PC-9 (cell line): ENCODE measurements at regions not wholly inside any gene's neighbourhood (a gene's known extent, or its start where the extent isn't known, plus 50 kb on each side); places are given as distances from the start of the nearest gene placed in this dataset.

Experiments
- BruUV-seq: library from RNA; stranded (reverse); fragments of 400-500 nt; replicated peaks from 2 replicates; lab custom pipeline; 2021; lab: Mats Ljungman, UMichigan
- CTCF ChIA-PET: fragments of 300-600 bp; sonication (Branson Sonifier 250); formaldehyde crosslinking; loops from one replicate; lab custom pipeline; 2022; ENCODE audit warnings: antibody characterized with exemption; lab: Charles Lee
- POLR2A ChIA-PET: fragments of 300-600 bp; sonication (Branson Sonifier 250); formaldehyde crosslinking; loops from one replicate; lab custom pipeline; 2022; ENCODE audit warnings: antibody characterized with exemption; ENCODE audit not compliant: unreplicated experiment; lab: Charles Lee
- DNase-seq, 2 experiments: peaks; one replicate each; pipeline versions ENCODE4 v3.0.0 to v3.0.0-alpha.2; 2015 to 2022; ENCODE audit warnings: mixed read lengths in 1 of 2
- H2AFZ ChIP-seq: fragments of 200-600 bp; sonication (generic); 2 replicates; pipeline ENCODE4 v1.8.1; 2017; ENCODE audit warnings: antibody characterized with exemption
- H3F3A ChIP-seq: fragments of 200-600 bp; sonication (generic); 2 replicates; pipeline ENCODE4 v1.8.1; 2017; ENCODE audit warnings: antibody characterized with exemption, mild to moderate bottlenecking, low read depth; ENCODE audit not compliant: insufficient read depth
- H3K27ac ChIP-seq: fragments of 200-600 bp; sonication (generic); 2 replicates; pipeline ENCODE4 v1.6.1; 2016; ENCODE audit warnings: mixed run types
- H3K27me3 ChIP-seq: fragments of 200-600 bp; sonication (generic); 2 replicates; pipeline ENCODE4 v1.6.1; 2016; ENCODE audit warnings: low read depth, mixed run types; ENCODE audit not compliant: insufficient read depth
- H3K36me3 ChIP-seq: fragments of 200-600 bp; sonication (generic); 2 replicates; pipeline ENCODE4 v1.6.1; 2016; ENCODE audit warnings: low read depth, mixed run types
- H3K4me1 ChIP-seq: fragments of 200-600 bp; sonication (generic); replicated peaks from 2 replicates; pipeline ENCODE4 v1.6.1; 2016; ENCODE audit warnings: mixed run types; ENCODE audit not compliant: insufficient read depth
- H3K4me2 ChIP-seq: fragments of 200-600 bp; sonication (generic); 2 replicates; pipeline ENCODE4 v1.6.1; 2017; ENCODE audit warnings: mixed run types
- H3K4me3 ChIP-seq: fragments of 200-600 bp; sonication (generic); 2 replicates; pipeline ENCODE4 v1.6.1; 2016; ENCODE audit warnings: mixed run types
- H3K79me2 ChIP-seq: fragments of 200-600 bp; sonication (generic); 2 replicates; pipeline ENCODE4 v1.6.1; 2017; ENCODE audit warnings: low read depth, mixed run types
- H3K9me2 ChIP-seq: fragments of 200-600 bp; sonication (generic); 2 replicates; pipeline ENCODE4 v1.8.1; 2017; ENCODE audit warnings: mild to moderate bottlenecking; ENCODE audit not compliant: insufficient read depth
- H3K9me3 ChIP-seq: fragments of 200-600 bp; sonication (generic); 2 replicates; pipeline ENCODE4 v1.8.1; 2016; ENCODE audit warnings: low read depth; ENCODE audit not compliant: insufficient read depth
- H4K20me1 ChIP-seq: fragments of 200-600 bp; sonication (generic); 2 replicates; pipeline ENCODE4 v1.8.1; 2017; ENCODE audit not compliant: insufficient read depth
- EZH2 ChIP-seq: fragments of 200-600 bp; sonication (generic); IDR thresholded peaks from 2 replicates; pipeline ENCODE4 v1.8.0; 2017; ENCODE audit warnings: antibody characterized with exemption, low read depth
- intact Hi-C: fragments of 100-400 bp; cut with micrococcal nuclease; formaldehyde crosslinking; loops from one replicate; pipeline ENCODE4 v1.10.0; 2022; ENCODE audit not compliant: unreplicated experiment
- TF ChIP-seq, protein P1 (sequence below): fragments of 200-600 bp; sonication (generic); conservative IDR thresholded peaks from 2 replicates; pipeline ENCODE4 v1.6.1; 2017; ENCODE audit warnings: mixed run types, antibody characterized with exemption, mild to moderate bottlenecking, moderate library complexity

DNA sequence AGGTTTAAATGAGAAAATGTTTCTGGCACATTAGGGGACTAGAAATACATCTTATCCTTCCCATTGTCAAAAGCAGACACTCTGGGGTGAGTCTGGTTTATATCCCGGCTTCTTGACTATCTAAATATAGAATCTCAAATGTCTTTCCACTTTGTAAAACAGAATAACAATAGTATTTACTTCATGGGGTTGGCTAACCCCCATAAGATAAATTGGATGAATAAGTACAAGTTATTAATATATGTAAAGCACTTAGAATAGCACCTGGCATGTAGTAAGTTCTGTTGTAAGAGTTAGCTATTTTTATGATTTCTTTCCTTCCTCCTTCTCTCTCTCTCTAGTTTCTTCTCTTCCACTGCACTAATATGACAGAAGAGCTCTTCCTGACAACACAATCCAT, 499.1 kb downstream of the INSC start:
- ChIA-PET CTCF (no interaction called here), POLR2A (no interaction called here)
- Histone ChIP-seq H3K9me3 (no peaks in the 10 kb centered on the region), H3K4me1 (no peaks in the 10 kb centered on the region), H4K20me1 (no peaks in the 10 kb centered on the region), H2AFZ (no peak overlapping the region), H3K4me3 (no peak overlapping the region), H3F3A (no peaks in the 10 kb centered on the region), H3K79me2 (no peaks in the 10 kb centered on the region), H3K27me3 (no peaks in the 10 kb centered on the region), H3K9me2 (no peaks in the 10 kb centered on the region), H3K27ac (no peak overlapping the region), H3K36me3 (no peaks in the 10 kb centered on the region), H3K4me2 (no peak overlapping the region)
- intact Hi-C loops: no loop called here
- TF ChIP-seq, protein P1, sequence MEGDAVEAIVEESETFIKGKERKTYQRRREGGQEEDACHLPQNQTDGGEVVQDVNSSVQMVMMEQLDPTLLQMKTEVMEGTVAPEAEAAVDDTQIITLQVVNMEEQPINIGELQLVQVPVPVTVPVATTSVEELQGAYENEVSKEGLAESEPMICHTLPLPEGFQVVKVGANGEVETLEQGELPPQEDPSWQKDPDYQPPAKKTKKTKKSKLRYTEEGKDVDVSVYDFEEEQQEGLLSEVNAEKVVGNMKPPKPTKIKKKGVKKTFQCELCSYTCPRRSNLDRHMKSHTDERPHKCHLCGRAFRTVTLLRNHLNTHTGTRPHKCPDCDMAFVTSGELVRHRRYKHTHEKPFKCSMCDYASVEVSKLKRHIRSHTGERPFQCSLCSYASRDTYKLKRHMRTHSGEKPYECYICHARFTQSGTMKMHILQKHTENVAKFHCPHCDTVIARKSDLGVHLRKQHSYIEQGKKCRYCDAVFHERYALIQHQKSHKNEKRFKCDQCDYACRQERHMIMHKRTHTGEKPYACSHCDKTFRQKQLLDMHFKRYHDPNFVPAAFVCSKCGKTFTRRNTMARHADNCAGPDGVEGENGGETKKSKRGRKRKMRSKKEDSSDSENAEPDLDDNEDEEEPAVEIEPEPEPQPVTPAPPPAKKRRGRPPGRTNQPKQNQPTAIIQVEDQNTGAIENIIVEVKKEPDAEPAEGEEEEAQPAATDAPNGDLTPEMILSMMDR: no peak
- TF ChIP-seq EZH2: no peak
- no peak for DNase-seq
- BruUV-seq: no TSS peak

DNA sequence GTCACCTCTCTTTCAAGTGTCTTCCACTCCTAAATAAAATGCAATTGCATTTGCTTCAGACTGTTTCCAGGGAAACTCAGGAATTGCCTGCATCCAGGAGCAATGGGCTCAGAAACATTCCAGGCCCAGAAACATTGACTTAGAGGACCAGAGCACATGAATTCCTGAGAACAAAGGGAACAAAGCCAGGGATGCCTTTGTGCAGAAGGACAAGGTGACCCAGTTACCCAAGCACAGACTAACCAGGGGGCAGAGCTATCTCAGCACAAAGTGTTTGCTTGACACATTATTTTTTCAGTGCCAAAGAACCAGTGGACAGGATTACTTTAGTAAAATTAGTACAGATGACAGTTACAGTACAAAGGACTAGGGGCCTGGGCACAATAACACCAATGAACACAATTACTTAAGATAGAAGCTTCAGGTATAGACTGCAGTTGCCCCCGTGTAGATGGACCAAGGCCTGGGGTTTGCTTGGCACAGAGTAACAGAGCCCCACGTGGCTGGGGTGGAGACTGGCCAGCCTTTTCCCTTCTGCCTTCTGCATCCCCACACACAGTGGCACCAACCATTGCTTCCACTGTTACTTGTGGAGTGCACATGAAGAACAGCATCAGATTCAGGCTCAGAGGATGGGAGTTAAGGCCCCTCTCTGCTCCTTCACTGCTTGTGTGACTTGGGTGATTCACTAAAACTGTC, 500.8 kb downstream of the INSC start:
- Histone ChIP-seq H2AFZ (no peak overlapping the region), H3K36me3 (no peaks in the 10 kb centered on the region), H3K9me3 (no peaks in the 10 kb centered on the region), H3K4me2 (no peak overlapping the region), H4K20me1 (no peaks in the 10 kb centered on the region), H3F3A (no peaks in the 10 kb centered on the region), H3K9me2 (no peaks in the 10 kb centered on the region), H3K79me2 (no peaks in the 10 kb centered on the region), H3K4me1 (no peaks in the 10 kb centered on the region), H3K27ac (no peak overlapping the region), H3K27me3 (no peaks in the 10 kb centered on the region), H3K4me3 (no peak overlapping the region)
- intact Hi-C loops: no loop called here
- no TSS peak for BruUV-seq
- TF ChIP-seq, protein P1: no peak
- no peak for TF ChIP-seq EZH2
- CTCF ChIA-PET: no interaction called here
- POLR2A ChIA-PET: no interaction called here
- no peak for DNase-seq

DNA sequence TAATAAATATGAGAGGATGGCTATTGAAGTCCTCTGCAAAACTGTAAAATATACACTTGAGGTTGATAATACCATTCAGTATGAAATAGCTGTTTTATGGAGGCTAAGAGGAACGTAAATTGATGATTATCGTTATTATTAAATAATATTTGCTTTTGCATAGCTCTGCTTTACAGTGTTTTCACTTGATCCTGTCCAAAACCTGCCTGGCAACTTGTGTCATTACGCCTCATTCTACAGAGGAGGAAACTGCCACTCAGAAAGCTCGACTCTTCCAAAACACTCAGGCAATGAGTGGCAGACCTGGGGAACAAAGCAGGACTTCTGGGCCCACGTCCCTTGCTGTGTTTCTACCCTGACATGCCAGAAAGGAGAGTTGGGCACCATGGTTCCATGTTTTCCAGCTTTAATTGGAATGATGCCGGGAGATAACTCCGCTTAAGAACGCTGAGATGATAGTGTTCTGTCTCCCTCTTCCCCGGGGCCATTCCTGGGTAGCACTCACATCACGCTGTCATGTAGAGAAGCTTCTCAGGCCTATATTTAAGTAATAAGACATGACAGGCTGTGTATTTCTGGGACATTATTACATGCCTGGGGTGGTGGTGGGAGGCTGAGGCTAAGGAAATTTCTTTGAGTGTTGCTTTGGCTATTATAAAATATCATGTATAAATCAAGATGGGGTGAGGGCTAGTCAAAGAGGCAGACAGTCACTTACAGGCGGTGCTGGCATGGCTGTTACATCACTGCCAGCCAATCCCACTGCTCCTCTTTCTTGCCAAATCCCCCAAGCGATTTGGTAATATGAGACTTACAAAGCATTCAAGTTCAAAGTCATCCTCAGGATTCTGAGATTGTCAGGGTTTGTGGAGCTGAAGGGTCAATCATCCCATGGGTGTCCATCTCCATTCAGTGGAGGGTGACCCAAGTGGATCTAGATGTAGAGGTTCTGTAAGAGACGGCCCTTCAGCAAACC, 501.7 kb downstream of the INSC start:
- TF ChIP-seq, protein P1: no peak
- TF ChIP-seq EZH2: no peak
- CTCF ChIA-PET: no interaction called here

More for the DNA sequence above, 501.7 kb downstream of the INSC start:
- POLR2A ChIA-PET: no interaction called here
- Histone ChIP-seq H3K79me2 (no peaks in the 10 kb centered on the region), H3K9me3 (no peaks in the 10 kb centered on the region), H3F3A (no peaks in the 10 kb centered on the region), H4K20me1 (no peaks in the 10 kb centered on the region), H3K4me2 (no peak overlapping the region), H3K27ac (no peak overlapping the region), H2AFZ (no peak overlapping the region), H3K27me3 (no peaks in the 10 kb centered on the region), H3K9me2 (no peaks in the 10 kb centered on the region), H3K36me3 (no peaks in the 10 kb centered on the region), H3K4me1 (no peaks in the 10 kb centered on the region), H3K4me3 (no peak overlapping the region)
- DNase-seq: no peak
- BruUV-seq: no TSS peak
- intact Hi-C loops: no loop called here
